ENCODE measurements at regions not wholly inside any gene's neighbourhood (a gene's known extent, or its start where the extent isn't known, plus 50 kb on each side); places are given as distances from the start of the nearest gene placed in this dataset.

DNA sequence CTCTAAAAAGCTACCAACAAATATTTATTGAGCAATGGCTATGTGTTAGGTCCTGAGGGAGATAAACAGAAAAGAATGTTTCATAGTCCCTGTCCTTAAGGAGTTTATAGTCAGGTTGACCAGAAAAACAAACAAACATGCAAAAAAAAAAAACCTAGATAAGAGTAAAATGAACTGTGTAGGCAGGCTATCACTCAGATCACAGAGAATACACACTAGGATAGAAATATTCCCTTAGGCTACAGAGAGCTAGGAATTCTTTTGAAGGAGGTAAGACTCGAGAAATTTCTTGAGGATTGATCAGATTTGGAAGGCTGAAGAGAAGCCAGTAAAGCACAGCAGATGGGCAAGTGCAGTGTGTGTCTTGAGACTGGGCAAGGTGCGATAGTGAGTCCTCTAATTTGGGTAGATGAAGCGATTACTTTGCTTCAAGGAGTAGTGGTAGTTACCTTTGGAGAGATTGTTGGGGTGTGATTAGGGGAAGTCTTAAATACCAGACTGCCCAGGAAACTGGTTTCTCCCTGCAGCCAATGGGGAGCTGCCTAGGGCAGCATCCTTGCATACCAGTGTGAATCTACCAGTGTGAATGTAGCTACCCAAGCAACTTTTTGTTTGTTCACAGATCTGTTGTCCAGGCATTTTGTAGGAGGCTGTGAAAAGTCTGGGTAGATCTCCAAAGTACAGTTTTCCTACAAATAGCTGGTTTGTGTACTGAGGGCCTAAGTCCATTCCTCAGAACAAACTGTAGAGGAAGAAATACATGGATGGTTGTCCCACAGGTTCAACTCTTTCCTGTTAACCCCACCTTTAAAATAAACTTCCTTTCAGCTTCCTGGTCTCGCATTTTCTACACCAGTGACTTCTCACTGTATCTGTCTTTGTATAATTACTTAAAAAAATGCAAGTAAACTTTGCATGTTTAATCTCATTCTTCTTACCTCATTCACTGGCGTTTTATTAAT is 314.1 kb downstream of the KLF5 start:
- 83% methylated on average over 5 of the region's 5 CpGs for WGBS (ENCODE audit: low lambda C conversion rate, missing lambda C conversion rate)
- Histone ChIP-seq H3K36me3 (replicated peaks; ENCODE audit: insufficient read depth, low read depth) (no peaks in the 10 kb centered on the region), H3K9me2 (replicated peaks; ENCODE audit: insufficient read depth) (no peaks in the 10 kb centered on the region), H3K79me2 (no peaks in the 10 kb centered on the region), H2AFZ (no peak overlapping the region), H3K9me3 (ENCODE audit: low read depth) (no peaks in the 10 kb centered on the region), H3K4me3 (no peak overlapping the region), H3K27me3 (no peaks in the 10 kb centered on the region), H3K27ac (peak overlapping the region; percentile 4), H3K4me2 (peak overlapping the region; percentile 30), H3K4me1 (ENCODE audit: insufficient read depth) (peaks cover 5% of the 10 kb centered on the region), H4K20me1 (ENCODE audit: insufficient read depth, poor library complexity, severe bottlenecking) (no peaks in the 10 kb centered on the region)
- DNase-seq (ENCODE audit: low spot score) = no peak
- TF ChIP-seq EZH2phosphoT487 (IDR thresholded peaks at IDR 0.05; ENCODE audit: low read depth, severe bottlenecking, unreplicated experiment) = no peak
- TF ChIP-seq, protein P1, sequence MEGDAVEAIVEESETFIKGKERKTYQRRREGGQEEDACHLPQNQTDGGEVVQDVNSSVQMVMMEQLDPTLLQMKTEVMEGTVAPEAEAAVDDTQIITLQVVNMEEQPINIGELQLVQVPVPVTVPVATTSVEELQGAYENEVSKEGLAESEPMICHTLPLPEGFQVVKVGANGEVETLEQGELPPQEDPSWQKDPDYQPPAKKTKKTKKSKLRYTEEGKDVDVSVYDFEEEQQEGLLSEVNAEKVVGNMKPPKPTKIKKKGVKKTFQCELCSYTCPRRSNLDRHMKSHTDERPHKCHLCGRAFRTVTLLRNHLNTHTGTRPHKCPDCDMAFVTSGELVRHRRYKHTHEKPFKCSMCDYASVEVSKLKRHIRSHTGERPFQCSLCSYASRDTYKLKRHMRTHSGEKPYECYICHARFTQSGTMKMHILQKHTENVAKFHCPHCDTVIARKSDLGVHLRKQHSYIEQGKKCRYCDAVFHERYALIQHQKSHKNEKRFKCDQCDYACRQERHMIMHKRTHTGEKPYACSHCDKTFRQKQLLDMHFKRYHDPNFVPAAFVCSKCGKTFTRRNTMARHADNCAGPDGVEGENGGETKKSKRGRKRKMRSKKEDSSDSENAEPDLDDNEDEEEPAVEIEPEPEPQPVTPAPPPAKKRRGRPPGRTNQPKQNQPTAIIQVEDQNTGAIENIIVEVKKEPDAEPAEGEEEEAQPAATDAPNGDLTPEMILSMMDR (IDR thresholded peaks at IDR 0.05; ENCODE audit: poor library complexity) = no peak
- no peak for TF ChIP-seq EZH2 (IDR thresholded peaks at IDR 0.05; ENCODE audit: borderline replicate concordance)

DNA sequence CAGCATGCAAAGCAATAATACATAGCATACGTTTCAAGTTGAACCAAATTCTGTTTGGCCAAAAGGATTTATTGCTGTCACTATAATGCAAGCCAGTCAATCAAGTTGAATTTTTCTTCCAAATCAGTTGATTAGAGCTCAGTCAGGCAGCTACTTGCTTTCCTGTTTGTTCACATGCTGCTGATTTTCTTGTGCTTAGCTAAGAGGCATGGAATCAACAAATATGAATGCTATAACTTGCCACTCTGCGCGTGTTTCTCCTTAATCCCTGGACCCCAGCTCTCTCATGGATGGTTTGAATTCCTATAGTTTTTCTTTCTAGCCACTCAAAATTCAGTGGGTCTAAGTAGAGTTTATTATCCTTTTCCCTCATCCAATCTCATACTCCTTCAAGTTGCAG is 311.3 kb downstream of the KLF5 start:
- Histone ChIP-seq H2AFZ (no peak overlapping the region), H3K4me2 (no peak overlapping the region), H3K79me2 (no peaks in the 10 kb centered on the region), H3K9me3 (ENCODE audit: low read depth) (no peaks in the 10 kb centered on the region), H3K4me3 (no peak overlapping the region), H3K27ac (no peak overlapping the region), H3K9me2 (replicated peaks; ENCODE audit: insufficient read depth) (no peaks in the 10 kb centered on the region), H3K36me3 (replicated peaks; ENCODE audit: insufficient read depth, low read depth) (no peaks in the 10 kb centered on the region), H3K4me1 (ENCODE audit: insufficient read depth) (peaks cover 5% of the 10 kb centered on the region), H3K27me3 (no peaks in the 10 kb centered on the region), H4K20me1 (ENCODE audit: insufficient read depth, poor library complexity, severe bottlenecking) (no peaks in the 10 kb centered on the region)
- whole genome bisulfite sequencing (ENCODE audit: low lambda C conversion rate, missing lambda C conversion rate) = 86% methylated on average over 3 of the region's 3 CpGs
- DNase-seq (ENCODE audit: low spot score) = no peak
- no peak for TF ChIP-seq EZH2 (IDR thresholded peaks at IDR 0.05; ENCODE audit: borderline replicate concordance)
- TF ChIP-seq, protein P1 (IDR thresholded peaks at IDR 0.05; ENCODE audit: poor library complexity) = no peak
- TF ChIP-seq EZH2phosphoT487 (IDR thresholded peaks at IDR 0.05; ENCODE audit: low read depth, severe bottlenecking, unreplicated experiment) = no peak

DNA sequence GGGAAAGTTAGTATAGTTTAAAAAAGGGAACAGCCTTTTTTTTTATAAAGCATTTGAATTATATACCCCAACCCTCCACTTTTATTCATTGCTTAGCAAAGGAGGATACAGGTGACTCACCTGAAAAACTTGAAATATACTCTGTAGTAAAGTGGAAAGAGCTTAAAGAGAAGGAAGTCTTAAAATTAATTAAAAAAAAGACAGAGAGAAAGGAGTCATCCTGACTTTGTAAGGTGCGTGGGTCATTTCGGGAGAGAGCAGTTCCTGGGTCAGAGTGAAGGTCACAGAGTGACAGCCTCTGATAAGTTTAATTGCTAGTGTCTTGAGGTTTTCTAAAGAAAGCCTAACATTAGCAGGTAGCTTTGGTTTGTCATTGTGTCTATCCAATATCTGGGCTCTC is 310.3 kb downstream of the KLF5 start:
- 69% methylated on average over 2 of the region's 2 CpGs for whole genome bisulfite sequencing (ENCODE audit: low lambda C conversion rate, missing lambda C conversion rate)
- no peaks in the 10 kb centered on the region for H3K27me3 ChIP-seq

More for the DNA sequence above, 310.3 kb downstream of the KLF5 start:
- Histone ChIP-seq H3K79me2 (no peaks in the 10 kb centered on the region), H3K4me3 (no peak overlapping the region), H3K9me2 (replicated peaks; ENCODE audit: insufficient read depth) (no peaks in the 10 kb centered on the region), H3K4me1 (ENCODE audit: insufficient read depth) (peaks cover 5% of the 10 kb centered on the region), H4K20me1 (ENCODE audit: insufficient read depth, poor library complexity, severe bottlenecking) (no peaks in the 10 kb centered on the region), H3K36me3 (replicated peaks; ENCODE audit: insufficient read depth, low read depth) (no peaks in the 10 kb centered on the region), H3K4me2 (peak overlapping the region; percentile 4), H3K27ac (peak overlapping the region; percentile 75), H2AFZ (no peak overlapping the region), H3K9me3 (ENCODE audit: low read depth) (no peaks in the 10 kb centered on the region)
- no peak for DNase-seq (ENCODE audit: low spot score)
- TF ChIP-seq, protein P1 (IDR thresholded peaks at IDR 0.05; ENCODE audit: poor library complexity) = no peak
- TF ChIP-seq EZH2 (IDR thresholded peaks at IDR 0.05; ENCODE audit: borderline replicate concordance) (no peak), EZH2phosphoT487 (IDR thresholded peaks at IDR 0.05; ENCODE audit: low read depth, severe bottlenecking, unreplicated experiment) (no peak)

All from hepatocyte (in vitro differentiated cells).